OCI-LY1 (cell line): ENCODE measurements at regions not wholly inside any gene's neighbourhood (a gene's known extent, or its start where the extent isn't known, plus 50 kb on each side); places are given as distances from the start of the nearest gene placed in this dataset.

Source experiments
- H2AFZ ChIP-seq: fragments of 200-600 bp; sonication (generic), shearing (Covaris generic); 2 replicates; pipeline ENCODE4 v1.6.0; 2014; ENCODE audit warnings: antibody characterized with exemption, mild to moderate bottlenecking, low read length
- H3F3A ChIP-seq: fragments of 200-600 bp; sonication (generic), shearing (Covaris generic); 2 replicates; pipeline ENCODE4 v1.6.0; 2014; ENCODE audit warnings: mild to moderate bottlenecking, antibody characterized with exemption, low read length, moderate library complexity; ENCODE audit not compliant: insufficient read depth
- H3K27ac ChIP-seq: fragments of 200-600 bp; sonication (generic); 2 replicates; pipeline ENCODE4 v1.5.1; 2014; ENCODE audit warnings: low read length, mixed run types, mild to moderate bottlenecking, low read depth; ENCODE audit not compliant: poor library complexity, severe bottlenecking
- H3K27me3 ChIP-seq: fragments of 200-600 bp; sonication (generic); 2 replicates; pipeline ENCODE4 v1.6.0; 2014; ENCODE audit warnings: antibody characterized with exemption, mild to moderate bottlenecking, low read length, moderate library complexity; ENCODE audit not compliant: insufficient read depth
- H3K36me3 ChIP-seq: fragments of 200-600 bp; sonication (generic); 2 replicates; pipeline ENCODE4 v1.6.1; 2014; ENCODE audit warnings: mild to moderate bottlenecking, antibody characterized with exemption, low read length, moderate library complexity, mixed read lengths; ENCODE audit not compliant: insufficient read depth
- H3K4me1 ChIP-seq: fragments of 200-600 bp; sonication (generic); 2 replicates; pipeline ENCODE4 v1.5.1; 2014; ENCODE audit warnings: mild to moderate bottlenecking, low read length, moderate library complexity; ENCODE audit not compliant: insufficient read depth, severe bottlenecking
- H3K4me2 ChIP-seq: fragments of 200-600 bp; sonication (generic), shearing (Covaris generic); 2 replicates; pipeline ENCODE4 v1.6.1; 2014; ENCODE audit warnings: low read length
- H3K4me3 ChIP-seq: fragments of 200-600 bp; sonication (generic); 2 replicates; pipeline ENCODE4 v1.5.1; 2014; ENCODE audit warnings: low read length, low read depth, mild to moderate bottlenecking, mixed read lengths; ENCODE audit not compliant: poor library complexity, severe bottlenecking
- H3K79me2 ChIP-seq: fragments of 200-600 bp; shearing (Covaris generic); 2 replicates; pipeline ENCODE4 v1.6.1; 2016; ENCODE audit warnings: mixed run types, low read length, mixed read lengths; ENCODE audit not compliant: insufficient read depth
- H3K9ac ChIP-seq: fragments of 200-600 bp; sonication (generic), shearing (Covaris generic); 2 replicates; pipeline ENCODE4 v1.6.1; 2014; ENCODE audit warnings: mild to moderate bottlenecking, low read length, mixed read lengths
- H3K9me2 ChIP-seq: fragments of 200-600 bp; sonication (generic), shearing (Covaris generic); 2 replicates; pipeline ENCODE4 v1.6.1; 2014; ENCODE audit warnings: low read depth, mild to moderate bottlenecking, low read length, mixed read lengths
- H3K9me3 ChIP-seq: fragments of 200-600 bp; shearing (Covaris generic); 2 replicates; pipeline ENCODE4 v1.6.1; 2014; ENCODE audit warnings: low read length, mixed read lengths
- H4K20me1 ChIP-seq: fragments of 200-600 bp; sonication (generic), shearing (Covaris generic); 2 replicates; pipeline ENCODE4 v1.6.0; 2016; ENCODE audit warnings: mild to moderate bottlenecking, low read length; ENCODE audit not compliant: insufficient read depth
- EZH2 ChIP-seq: fragments of 200-600 bp; sonication (generic), shearing (Covaris generic); IDR thresholded peaks from 2 replicates; pipeline ENCODE4 v1.8.0; 2017; ENCODE audit warnings: borderline replicate concordance, mixed run types, mild to moderate bottlenecking, antibody characterized with exemption, low read length, moderate library complexity, mixed read lengths
- TF ChIP-seq, protein P1 (sequence below): fragments of 200-600 bp; sonication (generic), shearing (Covaris generic); IDR thresholded peaks from 2 replicates; pipeline ENCODE4 v1.5.1; 2017; ENCODE audit warnings: mild to moderate bottlenecking, antibody characterized with exemption, low read length, moderate library complexity, mixed read lengths

DNA sequence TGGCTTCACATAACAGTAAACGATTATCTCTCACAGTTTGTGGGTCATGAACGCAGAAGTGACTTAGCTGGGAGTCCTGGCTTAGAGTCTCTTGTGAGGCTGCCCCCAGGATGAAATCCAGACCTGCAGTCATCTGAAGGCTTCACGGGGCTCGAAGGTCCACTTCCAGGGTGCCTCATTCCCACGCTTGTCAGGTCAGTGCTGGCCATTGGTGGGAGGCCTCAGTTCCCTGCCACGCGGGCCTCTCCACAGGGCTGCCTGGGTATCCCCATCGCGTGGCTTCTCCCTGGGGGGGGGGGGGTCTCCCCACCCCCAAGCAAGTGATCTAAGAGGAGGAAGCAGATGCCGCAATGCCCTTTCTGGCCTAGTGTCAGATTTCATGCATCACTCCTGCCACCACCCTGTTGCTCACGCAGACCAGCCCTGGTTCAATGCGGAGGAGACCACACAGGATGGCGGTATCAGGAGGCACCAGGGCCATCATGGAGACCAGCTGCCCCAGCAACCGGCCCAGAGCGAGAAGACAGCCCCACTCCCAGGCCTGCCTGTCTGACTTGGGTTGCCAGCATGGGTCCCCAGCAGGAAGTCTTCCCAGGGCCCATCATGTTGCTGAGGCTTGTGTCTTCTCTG, 77.3 kb upstream of the CDH5 start:
- H3K9ac ChIP-seq = no peak overlapping the region
- H3K36me3 ChIP-seq = no peaks in the 10 kb centered on the region
- no peaks in the 10 kb centered on the region for H3K9me3 ChIP-seq
- H3K27me3 ChIP-seq = 0 out of 2 replicates have a peak, but pooled peaks cover 5% of the 10 kb centered on the region
- H3K9me2 ChIP-seq = no peaks in the 10 kb centered on the region
- H3K27ac ChIP-seq = no peak overlapping the region
- no peaks in the 10 kb centered on the region for H3F3A ChIP-seq
- H3K79me2 ChIP-seq = no peaks in the 10 kb centered on the region
- no peaks in the 10 kb centered on the region for H3K4me1 ChIP-seq
- TF ChIP-seq EZH2 = no peak
- TF ChIP-seq, protein P1, sequence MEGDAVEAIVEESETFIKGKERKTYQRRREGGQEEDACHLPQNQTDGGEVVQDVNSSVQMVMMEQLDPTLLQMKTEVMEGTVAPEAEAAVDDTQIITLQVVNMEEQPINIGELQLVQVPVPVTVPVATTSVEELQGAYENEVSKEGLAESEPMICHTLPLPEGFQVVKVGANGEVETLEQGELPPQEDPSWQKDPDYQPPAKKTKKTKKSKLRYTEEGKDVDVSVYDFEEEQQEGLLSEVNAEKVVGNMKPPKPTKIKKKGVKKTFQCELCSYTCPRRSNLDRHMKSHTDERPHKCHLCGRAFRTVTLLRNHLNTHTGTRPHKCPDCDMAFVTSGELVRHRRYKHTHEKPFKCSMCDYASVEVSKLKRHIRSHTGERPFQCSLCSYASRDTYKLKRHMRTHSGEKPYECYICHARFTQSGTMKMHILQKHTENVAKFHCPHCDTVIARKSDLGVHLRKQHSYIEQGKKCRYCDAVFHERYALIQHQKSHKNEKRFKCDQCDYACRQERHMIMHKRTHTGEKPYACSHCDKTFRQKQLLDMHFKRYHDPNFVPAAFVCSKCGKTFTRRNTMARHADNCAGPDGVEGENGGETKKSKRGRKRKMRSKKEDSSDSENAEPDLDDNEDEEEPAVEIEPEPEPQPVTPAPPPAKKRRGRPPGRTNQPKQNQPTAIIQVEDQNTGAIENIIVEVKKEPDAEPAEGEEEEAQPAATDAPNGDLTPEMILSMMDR = no peak
- no peaks in the 10 kb centered on the region for H4K20me1 ChIP-seq
- H3K4me3 ChIP-seq = no peak overlapping the region
- H3K4me2 ChIP-seq = no peak overlapping the region
- H2AFZ ChIP-seq = no peak overlapping the region

GRCh38 chr16:66287926-66288325, 78.6 kb upstream of the CDH5 start:
- TF ChIP-seq, protein P1 = no peak
- no peak for TF ChIP-seq EZH2
- Histone ChIP-seq H3K27ac (no peak overlapping the region), H2AFZ (no peak overlapping the region), H3K27me3 (no peaks in the 10 kb centered on the region), H3K36me3 (no peaks in the 10 kb centered on the region), H3K4me3 (no peak overlapping the region), H3K4me2 (no peak overlapping the region), H3K79me2 (no peaks in the 10 kb centered on the region), H4K20me1 (no peaks in the 10 kb centered on the region), H3F3A (no peaks in the 10 kb centered on the region), H3K9me3 (no peaks in the 10 kb centered on the region), H3K9ac (no peak overlapping the region), H3K9me2 (no peaks in the 10 kb centered on the region), H3K4me1 (no peaks in the 10 kb centered on the region)

DNA sequence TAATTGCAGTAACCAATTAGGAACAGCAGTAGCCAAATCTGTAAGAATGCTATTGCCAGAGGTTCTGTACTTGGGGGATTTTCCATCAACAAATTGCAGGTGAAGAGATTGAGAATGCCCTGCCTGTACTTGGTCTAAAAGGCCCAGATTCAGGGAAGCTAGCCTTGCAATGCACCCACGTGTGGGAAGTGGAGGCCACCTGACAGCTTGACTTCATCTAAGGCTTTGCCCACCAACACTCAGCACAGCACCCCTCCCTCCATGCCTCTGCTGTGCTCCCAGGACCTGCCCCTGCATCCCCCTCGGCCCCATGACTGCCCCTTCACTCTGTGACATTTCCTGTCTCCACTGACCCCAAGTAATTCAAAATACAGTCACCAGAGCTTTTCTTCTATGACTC, 79.1 kb upstream of the CDH5 start:
- H3K9ac ChIP-seq = no peak overlapping the region
- no peak overlapping the region for H3K27ac ChIP-seq
- H3K36me3 ChIP-seq = no peaks in the 10 kb centered on the region
- no peaks in the 10 kb centered on the region for H3K4me1 ChIP-seq
- H3K9me2 ChIP-seq = no peaks in the 10 kb centered on the region
- H3K79me2 ChIP-seq = no peaks in the 10 kb centered on the region
- TF ChIP-seq, protein P1 = no peak
- no peaks in the 10 kb centered on the region for H4K20me1 ChIP-seq
- no peak overlapping the region for H3K4me2 ChIP-seq
- no peak overlapping the region for H3K4me3 ChIP-seq
- H3F3A ChIP-seq = no peaks in the 10 kb centered on the region
- no peak overlapping the region for H2AFZ ChIP-seq
- no peaks in the 10 kb centered on the region for H3K27me3 ChIP-seq
- no peaks in the 10 kb centered on the region for H3K9me3 ChIP-seq
